Breast epithelium (tissue), 4 donors: ENCODE measurements at regions not wholly inside any gene's neighbourhood (a gene's known extent, or its start where the extent isn't known, plus 50 kb on each side); places are given as distances from the start of the nearest gene placed in this dataset.

Experiments
- DNase-seq, 2 donors: peaks; one replicate each; pipeline ENCODE4 v3.0.0-alpha.2; 2019; ENCODE audit warnings: low spot score in 2 of 2
- H3K27ac ChIP-seq, 2 donors: fragments of 200-600 bp; sonication (generic) in 1 of 2; one replicate each; pipeline ENCODE4 v1.5.1; 2016 to 2019; ENCODE audit warnings: mild to moderate bottlenecking in 1 of 2
- H3K27me3 ChIP-seq, 2 donors: fragments of 200-600 bp; sonication (generic) in 1 of 2; one replicate each; pipeline versions ENCODE4 v1.5.1 to v1.6.0; 2017 to 2019; ENCODE audit warnings: control low read depth in 1 of 2, mild to moderate bottlenecking in 1 of 2
- H3K36me3 ChIP-seq: fragments of 200-600 bp; one replicate; pipeline ENCODE4 v1.5.1; 2019
- H3K4me1 ChIP-seq, 2 donors: fragments of 200-600 bp; sonication (generic); one replicate each; pipeline ENCODE4 v1.5.1; 2016 to 2019; ENCODE audit warnings: control low read depth in 1 of 2
- H3K4me3 ChIP-seq, 3 donors: fragments of 200-600 bp; sonication (generic); 1 replicate in 2 of 3; 2 replicates in 1 of 3; pipeline ENCODE4 v1.5.1; 2016 to 2019; ENCODE audit warnings: mild to moderate bottlenecking in 3 of 3, moderate library complexity in 2 of 3
- H3K9me3 ChIP-seq, 2 donors: fragments of 200-600 bp; sonication (generic) in 1 of 2; one replicate each; pipeline ENCODE4 v1.5.1; 2016 to 2019; ENCODE audit warnings: control low read depth in 1 of 2
- POLR2A ChIP-seq: fragments of 450-650 bp; IDR thresholded peaks from one replicate; pipeline ENCODE4 v1.6.1; 2016; ENCODE audit warnings: antibody characterized with exemption, mild to moderate bottlenecking, moderate library complexity
- POLR2AphosphoS5 ChIP-seq, 3 donors: sonication (generic); formaldehyde crosslinking; IDR thresholded peaks; one replicate each; pipeline ENCODE4 v1.6.1; 2017; ENCODE audit warnings: antibody characterized with exemption in 3 of 3
- intact Hi-C: fragments of 100-400 bp; cut with DNase I; formaldehyde crosslinking; loops from one replicate; pipeline ENCODE4 v1.15.1; 2023; ENCODE audit warnings: low total_unique reads
- TF ChIP-seq, protein P1 (sequence below), 3 donors: fragments of 450-650 bp; IDR thresholded peaks; one replicate each; pipeline ENCODE4 v1.5.1; 2016 to 2017; ENCODE audit warnings: antibody characterized with exemption in 3 of 3, mild to moderate bottlenecking in 3 of 3, moderate library complexity in 3 of 3

- peak overlapping the region; percentile 70 to 76 for H3K27ac ChIP-seq
- DNase-seq: peak in 1 of 2 donors; percentile 27
- H3K27me3 ChIP-seq: no peaks in the 10 kb centered on the region
- H3K4me3 ChIP-seq: no peak overlapping the region
- TF ChIP-seq, protein P1, sequence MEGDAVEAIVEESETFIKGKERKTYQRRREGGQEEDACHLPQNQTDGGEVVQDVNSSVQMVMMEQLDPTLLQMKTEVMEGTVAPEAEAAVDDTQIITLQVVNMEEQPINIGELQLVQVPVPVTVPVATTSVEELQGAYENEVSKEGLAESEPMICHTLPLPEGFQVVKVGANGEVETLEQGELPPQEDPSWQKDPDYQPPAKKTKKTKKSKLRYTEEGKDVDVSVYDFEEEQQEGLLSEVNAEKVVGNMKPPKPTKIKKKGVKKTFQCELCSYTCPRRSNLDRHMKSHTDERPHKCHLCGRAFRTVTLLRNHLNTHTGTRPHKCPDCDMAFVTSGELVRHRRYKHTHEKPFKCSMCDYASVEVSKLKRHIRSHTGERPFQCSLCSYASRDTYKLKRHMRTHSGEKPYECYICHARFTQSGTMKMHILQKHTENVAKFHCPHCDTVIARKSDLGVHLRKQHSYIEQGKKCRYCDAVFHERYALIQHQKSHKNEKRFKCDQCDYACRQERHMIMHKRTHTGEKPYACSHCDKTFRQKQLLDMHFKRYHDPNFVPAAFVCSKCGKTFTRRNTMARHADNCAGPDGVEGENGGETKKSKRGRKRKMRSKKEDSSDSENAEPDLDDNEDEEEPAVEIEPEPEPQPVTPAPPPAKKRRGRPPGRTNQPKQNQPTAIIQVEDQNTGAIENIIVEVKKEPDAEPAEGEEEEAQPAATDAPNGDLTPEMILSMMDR (IDR thresholded peaks at IDR 0.05): no peak
- TF ChIP-seq POLR2A (no peak), POLR2AphosphoS5 (IDR thresholded peaks at IDR 0.05) (no peak)
- H3K9me3 ChIP-seq: no peaks in the 10 kb centered on the region
- intact Hi-C loops: no loop called here
- H3K4me1 ChIP-seq: no peaks in the 10 kb centered on the region
- no peaks in the 10 kb centered on the region for H3K36me3 ChIP-seq
These were observed 54.8 kb upstream of the DYRK2 start for GRCh38 chr12:67593461-67594330.

DNA sequence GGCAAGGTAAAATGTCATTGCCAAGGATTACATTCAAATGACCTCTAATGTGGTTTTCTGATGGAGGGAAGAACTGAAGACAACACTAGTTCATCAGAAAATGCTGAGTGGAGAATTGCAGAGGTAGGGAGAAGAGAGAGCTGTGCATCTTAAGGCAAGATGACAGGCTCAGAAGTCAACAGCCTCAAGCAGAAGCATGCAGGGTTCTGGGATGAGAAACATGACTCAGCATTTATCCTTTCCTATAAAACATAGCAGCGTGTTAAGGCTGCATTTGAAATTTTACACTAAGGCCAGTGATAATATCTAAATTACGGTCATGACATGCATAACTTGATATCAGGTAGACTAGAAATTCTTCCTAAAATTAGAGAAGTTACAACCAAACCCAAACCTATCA is 53.7 kb upstream of the DYRK2 start:
- DNase-seq: no peak
- Histone ChIP-seq H3K36me3 (no peaks in the 10 kb centered on the region), H3K4me3 (no peak overlapping the region), H3K9me3 (no peaks in the 10 kb centered on the region), H3K27me3 (no peaks in the 10 kb centered on the region), H3K4me1 (no peaks in the 10 kb centered on the region), H3K27ac (no peak overlapping the region)
- TF ChIP-seq POLR2AphosphoS5 (IDR thresholded peaks at IDR 0.05): no peak
- TF ChIP-seq POLR2A: no peak
- TF ChIP-seq, protein P1 (IDR thresholded peaks at IDR 0.05): no peak
- intact Hi-C loops: no loop called here

DNA sequence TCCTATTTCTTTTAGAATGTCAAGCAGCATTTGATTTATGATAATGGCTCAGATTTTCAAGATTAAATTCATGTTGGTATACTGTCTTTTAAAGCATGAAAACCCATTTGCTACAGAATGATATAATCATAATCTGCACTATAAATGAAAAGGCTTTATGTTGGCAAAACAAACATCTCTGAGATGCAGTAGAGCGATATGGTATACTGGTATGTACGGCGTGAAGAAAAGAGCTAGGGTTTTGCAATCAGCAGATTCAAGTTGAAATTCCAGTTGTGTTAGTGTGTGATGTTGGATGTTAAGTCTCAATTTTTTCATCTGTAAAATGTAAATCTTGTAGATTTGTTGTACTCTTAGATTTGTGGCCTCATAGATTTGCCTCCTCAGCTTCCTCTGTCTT is 53.2 kb upstream of the DYRK2 start:
- intact Hi-C loops: no loop called here
- DNase-seq: no peak
- no peak overlapping the region for H3K4me3 ChIP-seq
- no peaks in the 10 kb centered on the region for H3K9me3 ChIP-seq
- H3K36me3 ChIP-seq: no peaks in the 10 kb centered on the region
- no peak overlapping the region for H3K27ac ChIP-seq
- TF ChIP-seq, protein P1 (IDR thresholded peaks at IDR 0.05): no peak
- TF ChIP-seq POLR2AphosphoS5 (IDR thresholded peaks at IDR 0.05): no peak
- no peak for TF ChIP-seq POLR2A
- no peaks in the 10 kb centered on the region for H3K27me3 ChIP-seq
- H3K4me1 ChIP-seq: no peaks in the 10 kb centered on the region

GRCh38 chr12:67598598-67598997 is 49.9 kb upstream of the DYRK2 start:
- Histone ChIP-seq H3K4me1 (no peaks in the 10 kb centered on the region), H3K9me3 (no peaks in the 10 kb centered on the region), H3K27ac (no peak overlapping the region), H3K4me3 (no peak overlapping the region), H3K36me3 (no peaks in the 10 kb centered on the region), H3K27me3 (no peaks in the 10 kb centered on the region)
- TF ChIP-seq, protein P1 (IDR thresholded peaks at IDR 0.05): no peak
- TF ChIP-seq POLR2AphosphoS5 (IDR thresholded peaks at IDR 0.05): no peak
- TF ChIP-seq POLR2A: no peak
- DNase-seq: no peak
- intact Hi-C loops: no loop called here
